GM18520 (cell line): ENCODE measurements at regions not wholly inside any gene's neighbourhood (a gene's known extent, or its start where the extent isn't known, plus 50 kb on each side); places are given as distances from the start of the nearest gene placed in this dataset.
"Not testable (repeated sequence)": the region's sequence is repeated elsewhere in the genome, so short reads cannot be mapped to it uniquely, and the experiment has no call there.

Experiments
- ATAC-seq: cut with Tn5 transposase; IDR thresholded peaks from one replicate; pipeline ENCODE4 v1.9.1; 2021; ENCODE audit not compliant: unreplicated experiment

- no peak for ATAC-seq
Measured at GRCh38 chr3:101142160-101142559, 148.9 kb upstream of the ABI3BP start.

GRCh38 chr3:101141135-101141534, 147.9 kb upstream of the ABI3BP start:
- ATAC-seq, result no peak

GRCh38 chr3:101138817-101139216, 145.6 kb upstream of the ABI3BP start:
- no peak for ATAC-seq

GRCh38 chr3:101134331-101134730, 141.1 kb upstream of the ABI3BP start:
- ATAC-seq, result no peak

- no peak for ATAC-seq
Measured at GRCh38 chr3:101133652-101134051, 140.4 kb upstream of the ABI3BP start.

GRCh38 chr3:101133197-101133596, 140.0 kb upstream of the ABI3BP start:
- ATAC-seq, result not testable (repeated sequence)

GRCh38 chr3:101131767-101132166, 138.5 kb upstream of the ABI3BP start:
- no peak for ATAC-seq

- no peak for ATAC-seq
Measured at GRCh38 chr3:101128786-101129185, 135.6 kb upstream of the ABI3BP start.

GRCh38 chr3:101128001-101128400, 134.8 kb upstream of the ABI3BP start:
- no peak for ATAC-seq

- ATAC-seq, result no peak
Measured at GRCh38 chr3:101124125-101124524, 130.9 kb upstream of the ABI3BP start.

- no peak for ATAC-seq
Measured at GRCh38 chr3:101123081-101123480, 129.9 kb upstream of the ABI3BP start.

GRCh38 chr3:101122681-101123080, 129.5 kb upstream of the ABI3BP start:
- ATAC-seq, result no peak

- ATAC-seq, result no peak
Measured at GRCh38 chr3:101120039-101120438, 126.8 kb upstream of the ABI3BP start.

- no peak for ATAC-seq
Measured at GRCh38 chr3:101119535-101119934, 126.3 kb upstream of the ABI3BP start.

- ATAC-seq, result no peak
Measured at GRCh38 chr3:101117980-101118379, 124.8 kb upstream of the ABI3BP start.

- no peak for ATAC-seq
Measured at GRCh38 chr3:101117465-101117864, 124.2 kb upstream of the ABI3BP start.

- not testable (repeated sequence) for ATAC-seq
Measured at GRCh38 chr3:101110295-101110694, 117.1 kb upstream of the ABI3BP start.

GRCh38 chr3:101104321-101104720, 111.1 kb upstream of the ABI3BP start:
- ATAC-seq, result no peak

- no peak for ATAC-seq
Measured at GRCh38 chr3:101102678-101103296, 109.6 kb upstream of the ABI3BP start.

GRCh38 chr3:101100361-101101009, 107.3 kb upstream of the ABI3BP start:
- no peak for ATAC-seq

GRCh38 chr3:101099791-101100190, 106.6 kb upstream of the ABI3BP start:
- ATAC-seq, result no peak

GRCh38 chr3:101096444-101096843, 103.2 kb upstream of the ABI3BP start:
- no peak for ATAC-seq
